Osteoblast (primary cell): ENCODE measurements at regions not wholly inside any gene's neighbourhood (a gene's known extent, or its start where the extent isn't known, plus 50 kb on each side); places are given as distances from the start of the nearest gene placed in this dataset.
A peak's percentile ranks its signal among the peaks of the same experiment; 100 is the strongest.

Source experiments
- DNase-seq: peaks from one replicate; pipeline ENCODE4 v3.0.0; 2011; ENCODE audit warnings: low spot score, mixed read lengths; ENCODE audit not compliant: insufficient read length; ENCODE audit errors: missing footprints
- H2AFZ ChIP-seq: 2 replicates; pipeline ENCODE4 v1.6.0; 2011; ENCODE audit warnings: mild to moderate bottlenecking, low read length
- H3K27ac ChIP-seq: 2 replicates; pipeline ENCODE4 v1.5.1; 2011; ENCODE audit warnings: mild to moderate bottlenecking, low read depth, low read length, moderate library complexity
- H3K27me3 ChIP-seq: 2 replicates; pipeline ENCODE4 v1.6.0; 2012; ENCODE audit warnings: mild to moderate bottlenecking, control low read depth, inconsistent platforms, low read length, moderate library complexity; ENCODE audit not compliant: insufficient read depth
- H3K36me3 ChIP-seq: 2 replicates; pipeline ENCODE4 v1.5.1; 2011; ENCODE audit warnings: mild to moderate bottlenecking, low read length, control low read depth, moderate library complexity; ENCODE audit not compliant: insufficient read depth
- H3K4me1 ChIP-seq: 2 replicates; pipeline ENCODE4 v1.5.1; 2011; ENCODE audit warnings: mild to moderate bottlenecking, low read length, control low read depth, moderate library complexity; ENCODE audit not compliant: insufficient read depth
- H3K4me2 ChIP-seq: 2 replicates; pipeline ENCODE4 v1.6.0; 2011; ENCODE audit warnings: mild to moderate bottlenecking, low read length; ENCODE audit not compliant: insufficient read depth
- H3K4me3 ChIP-seq: fragments of 200-600 bp; sonication (generic); 3 replicates; pipeline ENCODE4 v1.5.1; 2012; ENCODE audit warnings: mild to moderate bottlenecking, low read length, inconsistent platforms; ENCODE audit not compliant: insufficient read depth
- H3K79me2 ChIP-seq: 2 replicates; pipeline ENCODE4 v1.6.0; 2012; ENCODE audit warnings: mild to moderate bottlenecking, low read length, control low read depth, inconsistent platforms; ENCODE audit not compliant: insufficient read depth
- H3K9me3 ChIP-seq: 2 replicates; pipeline ENCODE4 v1.5.1; 2011; ENCODE audit warnings: low read depth, low read length, control low read depth
- H4K20me1 ChIP-seq: 2 replicates; pipeline ENCODE4 v1.6.0; 2012; ENCODE audit warnings: mild to moderate bottlenecking, low read length, control low read depth; ENCODE audit not compliant: insufficient read depth
- CTCF ChIP-seq: IDR thresholded peaks from 2 replicates; pipeline ENCODE4 v1.5.1; 2011; ENCODE audit warnings: mild to moderate bottlenecking, low read depth, low read length, moderate library complexity; ENCODE audit errors: extremely low read depth

DNA sequence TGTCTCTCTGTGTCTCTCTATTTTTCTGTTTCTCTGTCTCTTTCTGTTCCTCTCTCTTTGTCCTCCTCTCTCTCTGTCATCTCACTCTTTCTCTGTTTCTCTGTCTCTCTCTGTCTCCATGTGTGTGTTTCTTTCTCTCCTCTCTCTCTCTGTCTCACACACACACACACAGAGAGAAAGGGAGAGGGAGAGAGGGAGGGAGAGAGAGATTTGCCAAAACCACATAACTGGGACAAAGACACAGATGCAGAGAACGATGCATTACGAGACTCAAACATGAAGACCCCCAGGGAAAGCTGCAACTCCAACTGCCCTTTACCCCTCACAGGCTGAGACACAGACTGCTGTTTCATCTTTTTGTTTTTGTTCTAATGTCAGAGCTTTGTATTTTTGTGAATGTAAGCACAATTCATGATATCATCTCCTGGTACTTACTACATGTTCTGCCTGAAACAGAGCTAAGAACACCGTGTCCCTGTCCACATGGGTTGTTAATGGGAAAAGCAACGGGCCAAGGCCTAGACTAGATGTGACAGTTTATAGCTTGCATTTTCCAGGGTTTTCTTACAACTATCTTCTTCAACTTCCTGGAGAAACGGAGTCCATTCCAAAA, 177.1 kb upstream of the ARID1B start:
- no peak overlapping the region for H3K4me2 ChIP-seq

DNA sequence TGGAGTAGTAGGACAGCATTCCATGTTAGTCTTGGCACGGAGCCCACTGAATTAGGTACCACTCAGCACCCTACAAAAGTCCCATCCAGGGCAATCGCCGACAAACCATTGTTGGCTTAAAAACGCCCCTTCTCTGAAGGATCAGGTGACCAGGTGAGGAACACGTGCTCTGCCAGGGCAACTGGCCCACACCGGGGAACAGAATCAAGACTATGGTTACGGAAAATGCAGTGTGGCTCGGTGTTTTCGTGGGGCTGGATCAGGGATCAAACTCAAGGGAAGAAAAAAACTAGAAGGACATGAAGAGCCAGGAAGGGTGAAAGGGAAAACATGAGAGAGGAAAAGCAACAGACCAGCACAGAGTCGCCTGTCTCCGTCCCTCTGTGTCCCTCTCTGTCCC, 177.8 kb upstream of the ARID1B start:
- no peaks in the 10 kb centered on the region for H3K27me3 ChIP-seq
- no peak overlapping the region for H3K4me2 ChIP-seq
- H2AFZ ChIP-seq: no peak overlapping the region
- no peak for DNase-seq
- H3K79me2 ChIP-seq: no peaks in the 10 kb centered on the region
- no peaks in the 10 kb centered on the region for H3K9me3 ChIP-seq
- TF ChIP-seq CTCF: no peak
- no peaks in the 10 kb centered on the region for H4K20me1 ChIP-seq
- no peaks in the 10 kb centered on the region for H3K36me3 ChIP-seq
- no peak overlapping the region for H3K27ac ChIP-seq
- no peaks in the 10 kb centered on the region for H3K4me1 ChIP-seq
- no peak overlapping the region for H3K4me3 ChIP-seq

More for the DNA sequence above, 177.1 kb upstream of the ARID1B start:
- Histone ChIP-seq H3K4me3 (no peak overlapping the region), H2AFZ (peak overlapping the region; percentile 22), H3K79me2 (no peaks in the 10 kb centered on the region), H3K27ac (no peak overlapping the region), H3K4me1 (no peaks in the 10 kb centered on the region), H3K27me3 (no peaks in the 10 kb centered on the region), H3K9me3 (no peaks in the 10 kb centered on the region), H3K36me3 (no peaks in the 10 kb centered on the region), H4K20me1 (no peaks in the 10 kb centered on the region)
- DNase-seq: peak; percentile 30
- TF ChIP-seq CTCF: no peak

DNA sequence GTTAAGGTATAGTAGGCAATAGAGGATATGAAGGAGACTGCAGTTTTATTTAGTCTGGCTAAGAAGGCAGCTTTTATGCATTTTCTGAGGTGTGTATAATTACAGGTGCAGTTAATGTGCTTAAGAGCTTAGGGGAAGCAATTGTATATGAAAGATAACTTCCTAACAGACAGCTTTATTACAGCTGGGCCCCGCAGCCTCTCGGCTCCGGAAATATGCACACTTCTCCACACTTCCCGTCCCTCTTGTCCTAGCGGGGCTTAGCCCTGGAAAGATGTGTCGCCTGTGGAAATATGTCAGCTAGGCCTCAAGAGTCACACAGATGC, 178.4 kb upstream of the ARID1B start:
- H3K4me1 ChIP-seq: no peaks in the 10 kb centered on the region
- no peaks in the 10 kb centered on the region for H3K27me3 ChIP-seq
- H3K79me2 ChIP-seq: no peaks in the 10 kb centered on the region
- no peak for TF ChIP-seq CTCF
- H3K27ac ChIP-seq: no peak overlapping the region
- no peak overlapping the region for H2AFZ ChIP-seq
- H3K4me3 ChIP-seq: no peak overlapping the region
- no peaks in the 10 kb centered on the region for H3K36me3 ChIP-seq
- no peaks in the 10 kb centered on the region for H3K9me3 ChIP-seq
- DNase-seq: peak; percentile 30
- H4K20me1 ChIP-seq: no peaks in the 10 kb centered on the region
- H3K4me2 ChIP-seq: no peak overlapping the region

GRCh38 chr6:156598071-156598854, 178.9 kb upstream of the ARID1B start:
- no peak overlapping the region for H3K4me3 ChIP-seq
- H3K4me1 ChIP-seq: no peaks in the 10 kb centered on the region
- no peak overlapping the region for H3K4me2 ChIP-seq
- no peak overlapping the region for H3K27ac ChIP-seq
- H3K36me3 ChIP-seq: no peaks in the 10 kb centered on the region
- H4K20me1 ChIP-seq: no peaks in the 10 kb centered on the region
- DNase-seq: peak; percentile 37
- H2AFZ ChIP-seq: no peak overlapping the region
- no peaks in the 10 kb centered on the region for H3K27me3 ChIP-seq
- no peaks in the 10 kb centered on the region for H3K79me2 ChIP-seq
- no peaks in the 10 kb centered on the region for H3K9me3 ChIP-seq
- no peak for TF ChIP-seq CTCF
